ENCODE measurements at regions not wholly inside any gene's neighbourhood (a gene's known extent, or its start where the extent isn't known, plus 50 kb on each side); places are given as distances from the start of the nearest gene placed in this dataset.

- no peak overlapping the region for H3K27ac ChIP-seq (ENCODE audit: low read length)
- H3K4me3 ChIP-seq (ENCODE audit: low read length): no peak overlapping the region
- H3K4me1 ChIP-seq (ENCODE audit: control insufficient read depth, insufficient read depth, low read length): peaks cover 4% of the 10 kb centered on the region
- DNase-seq: no peak
- 78% methylated on average over 1 of the region's 4 CpGs for WGBS (ENCODE audit: insufficient coverage)
- H3K9me3 ChIP-seq (replicated peaks; ENCODE audit: control insufficient read depth, low read depth, low read length): no peaks in the 10 kb centered on the region
- H3K27me3 ChIP-seq (ENCODE audit: control insufficient read depth, insufficient read depth, low read length): no peaks in the 10 kb centered on the region
- H3K36me3 ChIP-seq (ENCODE audit: control insufficient read depth, insufficient read depth, low read length): no peaks in the 10 kb centered on the region
These were observed 138.7 kb upstream of the ZNF648 start for GRCh38 chr1:182200025-182200812.

GRCh38 chr1:182198006-182198605 lies 136.6 kb upstream of the ZNF648 start:
- WGBS (ENCODE audit: insufficient coverage): 71% methylated on average over 1 of the region's 4 CpGs
- no peaks in the 10 kb centered on the region for H3K9me3 ChIP-seq (replicated peaks; ENCODE audit: control insufficient read depth, low read depth, low read length)
- no peak overlapping the region for H3K27ac ChIP-seq (ENCODE audit: low read length)
- DNase-seq: no peak
- no peak overlapping the region for H3K4me3 ChIP-seq (ENCODE audit: low read length)
- no peaks in the 10 kb centered on the region for H3K27me3 ChIP-seq (ENCODE audit: control insufficient read depth, insufficient read depth, low read length)
- no peaks in the 10 kb centered on the region for H3K36me3 ChIP-seq (ENCODE audit: control insufficient read depth, insufficient read depth, low read length)
- peaks cover 4% of the 10 kb centered on the region for H3K4me1 ChIP-seq (ENCODE audit: control insufficient read depth, insufficient read depth, low read length)

DNA sequence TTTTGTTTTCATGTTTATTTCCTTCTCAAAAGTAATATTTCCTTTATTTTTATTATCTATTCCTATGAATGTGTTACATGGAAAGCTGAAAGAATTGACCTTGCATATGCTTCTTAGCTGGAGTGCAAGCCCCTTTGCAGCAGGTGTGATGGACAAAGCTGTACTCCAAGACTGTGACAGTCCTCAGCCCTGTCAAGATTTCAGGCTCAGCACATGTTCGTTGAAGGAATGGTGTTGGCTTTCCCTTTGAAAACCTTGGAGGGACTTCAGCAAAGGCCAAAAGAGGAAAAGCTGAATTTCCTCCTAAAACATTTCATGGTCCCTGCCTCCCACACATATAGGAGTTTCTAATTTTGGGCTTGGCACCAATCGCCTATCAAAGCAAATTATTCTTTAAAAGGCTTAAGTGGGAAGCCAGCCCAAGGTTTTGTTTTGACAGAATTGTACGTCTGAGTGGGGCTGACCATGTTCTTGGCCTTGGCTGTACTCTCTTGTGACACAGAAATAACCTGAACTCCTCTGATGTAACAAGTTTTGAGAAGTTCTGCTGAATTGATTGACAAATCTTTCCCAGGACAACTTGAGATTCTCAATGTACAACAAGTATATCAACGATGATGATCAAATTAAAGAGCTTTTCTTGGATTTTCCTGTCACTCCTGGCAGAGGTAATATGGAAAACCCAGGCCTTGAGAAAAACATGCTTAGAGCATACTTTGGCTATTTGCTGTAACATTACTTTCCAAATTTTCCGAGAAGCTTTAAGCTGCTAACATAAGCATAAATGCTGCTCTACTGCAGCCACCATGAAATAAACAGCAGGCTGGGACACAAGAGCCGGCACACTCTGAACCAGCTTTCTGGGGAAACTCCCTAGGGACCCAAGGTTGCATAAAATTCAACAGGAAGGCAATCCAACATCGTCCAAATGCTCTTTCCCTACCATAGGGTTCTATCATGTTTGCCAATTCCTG lies 135.7 kb upstream of the ZNF648 start:
- H3K9me3 ChIP-seq (replicated peaks; ENCODE audit: control insufficient read depth, low read depth, low read length): no peaks in the 10 kb centered on the region
- DNase-seq: peak; percentile 88
- WGBS (ENCODE audit: insufficient coverage): 58% methylated on average over 2 of the region's 7 CpGs
- no peaks in the 10 kb centered on the region for H3K27me3 ChIP-seq (ENCODE audit: control insufficient read depth, insufficient read depth, low read length)
- peak overlapping the region; percentile 54 for H3K27ac ChIP-seq (ENCODE audit: low read length)
- H3K36me3 ChIP-seq (ENCODE audit: control insufficient read depth, insufficient read depth, low read length): no peaks in the 10 kb centered on the region
- peaks cover 4% of the 10 kb centered on the region for H3K4me1 ChIP-seq (ENCODE audit: control insufficient read depth, insufficient read depth, low read length)
- H3K4me3 ChIP-seq (ENCODE audit: low read length): no peak overlapping the region

DNA sequence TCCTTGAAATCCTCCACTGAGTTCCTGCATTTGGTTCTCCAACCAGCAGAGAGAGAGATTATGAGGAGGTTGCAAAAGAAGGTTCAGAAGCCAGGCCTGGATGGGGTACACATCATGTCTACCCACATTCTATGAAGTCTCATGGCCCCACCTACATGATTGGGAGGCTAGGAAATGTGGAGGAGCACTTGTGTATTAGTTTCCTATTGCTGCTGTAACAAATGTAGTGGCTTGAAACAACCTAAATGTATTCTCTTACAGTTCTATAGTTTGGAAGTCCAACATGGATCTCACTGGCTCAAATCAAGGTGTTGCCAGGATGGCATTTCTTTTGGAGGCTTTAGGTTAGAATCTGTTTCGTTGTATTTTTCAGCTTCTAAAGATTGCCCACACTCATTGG lies 134.2 kb upstream of the ZNF648 start:
- no peak for DNase-seq
- Histone ChIP-seq H3K27me3 (ENCODE audit: control insufficient read depth, insufficient read depth, low read length) (no peaks in the 10 kb centered on the region), H3K27ac (ENCODE audit: low read length) (no peak overlapping the region), H3K36me3 (ENCODE audit: control insufficient read depth, insufficient read depth, low read length) (no peaks in the 10 kb centered on the region), H3K4me1 (ENCODE audit: control insufficient read depth, insufficient read depth, low read length) (peaks cover 4% of the 10 kb centered on the region), H3K9me3 (replicated peaks; ENCODE audit: control insufficient read depth, low read depth, low read length) (no peaks in the 10 kb centered on the region), H3K4me3 (ENCODE audit: low read length) (no peak overlapping the region)
- no CpG with 5 or more reads among the region's 1 CpG for WGBS (ENCODE audit: insufficient coverage)

DNA sequence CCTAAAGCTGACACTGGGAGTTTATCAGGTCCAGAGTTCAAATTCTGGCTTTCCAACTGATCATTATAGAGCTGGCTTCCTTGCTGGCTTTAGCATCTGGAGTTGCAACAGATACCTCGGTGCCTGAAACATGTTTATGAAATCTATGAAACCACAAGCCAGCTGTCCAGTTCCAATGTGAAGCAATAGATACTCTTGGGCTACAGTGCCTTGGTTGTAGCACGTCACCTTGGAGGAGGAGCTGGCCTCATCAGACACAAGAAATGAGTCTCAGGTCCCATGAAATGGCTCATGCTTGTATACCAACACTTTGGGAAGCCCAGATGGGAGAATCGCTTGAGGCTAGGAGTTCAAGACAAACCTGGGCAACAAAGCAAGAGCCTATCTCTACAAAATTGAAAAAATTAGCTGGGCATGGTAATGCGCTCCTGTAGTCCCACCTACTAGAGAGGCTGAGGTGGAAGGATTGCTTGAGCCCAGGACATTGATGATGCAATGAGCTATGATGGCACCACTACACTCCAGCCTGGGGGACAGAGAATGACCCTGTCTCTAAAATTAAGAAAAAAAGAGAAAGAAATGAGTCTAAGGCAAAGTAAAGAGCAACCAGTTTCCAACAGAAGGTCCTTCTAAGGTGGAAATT lies 132.5 kb upstream of the ZNF648 start:
- Histone ChIP-seq H3K4me3 (ENCODE audit: low read length) (no peak overlapping the region), H3K9me3 (replicated peaks; ENCODE audit: control insufficient read depth, low read depth, low read length) (no peaks in the 10 kb centered on the region), H3K36me3 (ENCODE audit: control insufficient read depth, insufficient read depth, low read length) (no peaks in the 10 kb centered on the region), H3K4me1 (ENCODE audit: control insufficient read depth, insufficient read depth, low read length) (peaks cover 4% of the 10 kb centered on the region), H3K27ac (ENCODE audit: low read length) (no peak overlapping the region), H3K27me3 (ENCODE audit: control insufficient read depth, insufficient read depth, low read length) (no peaks in the 10 kb centered on the region)
- 64% methylated on average over 2 of the region's 4 CpGs for WGBS (ENCODE audit: insufficient coverage)
- DNase-seq: no peak

- Histone ChIP-seq H3K27ac (ENCODE audit: low read length) (no peak overlapping the region), H3K4me3 (ENCODE audit: low read length) (no peak overlapping the region), H3K9me3 (replicated peaks; ENCODE audit: control insufficient read depth, low read depth, low read length) (no peaks in the 10 kb centered on the region), H3K4me1 (ENCODE audit: control insufficient read depth, insufficient read depth, low read length) (peaks cover 4% of the 10 kb centered on the region), H3K27me3 (ENCODE audit: control insufficient read depth, insufficient read depth, low read length) (no peaks in the 10 kb centered on the region), H3K36me3 (ENCODE audit: control insufficient read depth, insufficient read depth, low read length) (no peaks in the 10 kb centered on the region)
- 100% methylated on average over 2 of the region's 4 CpGs for WGBS (ENCODE audit: insufficient coverage)
- no peak for DNase-seq
These were observed 131.5 kb upstream of the ZNF648 start for GRCh38 chr1:182192966-182193365.

- no peaks in the 10 kb centered on the region for H3K36me3 ChIP-seq (ENCODE audit: control insufficient read depth, insufficient read depth, low read length)
- WGBS (ENCODE audit: insufficient coverage): 89% methylated on average over 3 of the region's 3 CpGs
- H3K4me1 ChIP-seq (ENCODE audit: control insufficient read depth, insufficient read depth, low read length): peaks cover 4% of the 10 kb centered on the region
- DNase-seq: no peak
- no peak overlapping the region for H3K4me3 ChIP-seq (ENCODE audit: low read length)
- H3K9me3 ChIP-seq (replicated peaks; ENCODE audit: control insufficient read depth, low read depth, low read length): no peaks in the 10 kb centered on the region
- no peaks in the 10 kb centered on the region for H3K27me3 ChIP-seq (ENCODE audit: control insufficient read depth, insufficient read depth, low read length)
- no peak overlapping the region for H3K27ac ChIP-seq (ENCODE audit: low read length)
These were observed 130.7 kb upstream of the ZNF648 start for GRCh38 chr1:182192215-182192614.

DNA sequence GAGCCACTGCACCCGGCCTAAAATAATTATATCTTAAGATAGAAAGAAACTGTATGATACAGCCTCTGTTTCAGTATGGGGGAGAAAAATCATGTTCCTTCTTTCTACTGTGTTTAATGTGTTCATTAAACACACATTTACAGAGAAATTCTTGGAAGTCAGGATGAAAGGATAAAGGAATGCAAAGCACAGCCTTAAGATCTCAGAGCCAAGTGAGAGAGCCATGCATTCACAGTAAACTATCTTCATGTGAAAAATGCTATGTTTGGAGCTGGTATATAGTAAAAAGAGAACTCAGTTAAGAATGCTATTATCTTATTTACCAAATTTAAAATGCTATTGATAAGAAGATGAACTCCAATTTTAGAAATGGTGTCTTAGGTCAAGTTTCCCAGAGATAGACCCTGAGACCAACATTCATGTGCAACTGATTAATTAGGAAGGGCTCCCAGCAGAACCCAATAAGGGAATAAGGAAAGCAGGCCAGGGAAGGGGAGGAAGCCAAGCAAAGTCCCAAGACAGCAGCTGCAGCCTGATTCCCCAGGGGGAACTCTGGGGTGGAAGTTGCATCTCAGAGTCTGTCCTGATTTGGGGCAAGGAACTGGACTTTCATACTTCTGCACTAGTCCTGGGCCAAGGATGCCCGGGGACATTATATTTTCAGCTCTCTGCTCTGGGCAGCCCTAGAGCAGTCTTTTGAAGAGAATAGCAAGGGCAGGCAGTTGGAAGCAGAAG lies 130.0 kb upstream of the ZNF648 start:
- no peak for DNase-seq
- Histone ChIP-seq H3K4me1 (ENCODE audit: control insufficient read depth, insufficient read depth, low read length) (no peaks in the 10 kb centered on the region), H3K9me3 (replicated peaks; ENCODE audit: control insufficient read depth, low read depth, low read length) (no peaks in the 10 kb centered on the region), H3K4me3 (ENCODE audit: low read length) (no peak overlapping the region), H3K27me3 (ENCODE audit: control insufficient read depth, insufficient read depth, low read length) (no peaks in the 10 kb centered on the region), H3K27ac (ENCODE audit: low read length) (no peak overlapping the region), H3K36me3 (ENCODE audit: control insufficient read depth, insufficient read depth, low read length) (no peaks in the 10 kb centered on the region)
- WGBS (ENCODE audit: insufficient coverage): 100% methylated on average over 1 of the region's 2 CpGs

DNA sequence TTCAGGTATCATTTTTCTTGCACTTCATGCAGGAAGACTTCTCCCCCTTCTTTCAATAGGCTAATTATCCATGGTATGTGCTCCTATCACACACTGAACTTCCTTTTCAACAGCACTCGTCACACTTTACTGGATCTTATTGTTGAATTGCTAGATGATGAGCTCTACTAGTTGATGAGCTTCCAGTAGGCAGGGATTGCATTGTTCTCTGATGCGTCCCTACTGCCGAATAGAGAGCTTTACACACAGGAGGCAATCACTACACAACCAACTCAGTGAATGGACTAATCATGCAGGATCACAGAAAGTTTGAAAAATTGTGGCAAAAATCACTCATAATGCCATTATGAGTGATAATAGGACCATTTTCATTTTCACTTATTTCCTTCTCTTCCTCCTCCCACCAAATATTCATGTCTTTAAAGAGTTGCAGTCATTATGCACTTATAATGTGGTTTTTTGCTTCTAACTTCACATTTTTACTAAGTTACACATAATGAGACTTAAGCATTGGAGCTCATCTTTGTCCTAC lies 128.1 kb upstream of the ZNF648 start:
- Histone ChIP-seq H3K4me3 (ENCODE audit: low read length) (no peak overlapping the region), H3K27me3 (ENCODE audit: control insufficient read depth, insufficient read depth, low read length) (no peaks in the 10 kb centered on the region), H3K9me3 (replicated peaks; ENCODE audit: control insufficient read depth, low read depth, low read length) (no peaks in the 10 kb centered on the region), H3K36me3 (ENCODE audit: control insufficient read depth, insufficient read depth, low read length) (no peaks in the 10 kb centered on the region), H3K4me1 (ENCODE audit: control insufficient read depth, insufficient read depth, low read length) (peaks cover 2% of the 10 kb centered on the region), H3K27ac (ENCODE audit: low read length) (no peak overlapping the region)
- WGBS (ENCODE audit: insufficient coverage): no CpG with 5 or more reads among the region's 3 CpGs
- DNase-seq: no peak

Data from muscle of leg (tissue), 3 donors.